Trophoblast cell (in vitro differentiated cells and primary cell): ENCODE measurements at regions not wholly inside any gene's neighbourhood (a gene's known extent, or its start where the extent isn't known, plus 50 kb on each side); places are given as distances from the start of the nearest gene placed in this dataset.

Experiments
- DNase-seq, 2 donors: peaks; one replicate each; pipeline ENCODE4 v3.0.0-alpha.2; 2016
- H2AFZ ChIP-seq: 2 replicates; pipeline ENCODE4 v1.6.1; 2013; ENCODE audit warnings: low read length, moderate library complexity, mild to moderate bottlenecking; ENCODE audit not compliant: insufficient read depth, poor library complexity
- H2AK5ac ChIP-seq: 2 replicates; pipeline ENCODE4 v1.6.1; 2013; ENCODE audit warnings: mild to moderate bottlenecking, low read length
- H2BK120ac ChIP-seq: 2 replicates; pipeline ENCODE4 v1.6.1; 2013; ENCODE audit warnings: low read length, mild to moderate bottlenecking, moderate library complexity; ENCODE audit not compliant: insufficient read depth, poor library complexity
- H2BK12ac ChIP-seq: 2 replicates; pipeline ENCODE4 v1.6.1; 2013; ENCODE audit warnings: mild to moderate bottlenecking, low read length, moderate library complexity
- H2BK5ac ChIP-seq: 2 replicates; pipeline ENCODE4 v1.6.1; 2013; ENCODE audit warnings: low read length, low read depth, moderate library complexity, mild to moderate bottlenecking; ENCODE audit not compliant: poor library complexity
- H3K14ac ChIP-seq: 2 replicates; pipeline ENCODE4 v1.6.1; 2013; ENCODE audit warnings: mild to moderate bottlenecking, low read length
- H3K18ac ChIP-seq: 2 replicates; pipeline ENCODE4 v1.6.1; 2013; ENCODE audit warnings: mild to moderate bottlenecking, low read length
- H3K23ac ChIP-seq: 2 replicates; pipeline ENCODE4 v1.6.1; 2013; ENCODE audit warnings: low read length
- H3K27ac ChIP-seq: 2 replicates; pipeline ENCODE4 v1.5.1; 2013; ENCODE audit warnings: low read depth, mild to moderate bottlenecking, inconsistent platforms, low read length, moderate library complexity
- H3K27me3 ChIP-seq: 2 replicates; pipeline ENCODE4 v1.6.1; 2013; ENCODE audit warnings: inconsistent platforms, mild to moderate bottlenecking, low read length, moderate library complexity; ENCODE audit not compliant: insufficient read depth
- H3K36me3 ChIP-seq, 2 experiments: 1 replicate in 1 of 2; 2 replicates in 1 of 2; pipeline ENCODE4 v1.6.1; 2013; ENCODE audit warnings: low read length in 2 of 2, mild to moderate bottlenecking in 2 of 2, moderate library complexity in 1 of 2; ENCODE audit not compliant: insufficient read depth in 2 of 2, control insufficient read depth in 1 of 2
- H3K4ac ChIP-seq: 2 replicates; pipeline ENCODE4 v1.6.1; 2013; ENCODE audit warnings: low read depth, mild to moderate bottlenecking, low read length, moderate library complexity
- H3K4me1 ChIP-seq, 2 experiments: 1 replicate in 1 of 2; 2 replicates in 1 of 2; pipeline ENCODE4 v1.6.1; 2013; ENCODE audit warnings: low read length in 2 of 2, mild to moderate bottlenecking in 2 of 2, moderate library complexity in 1 of 2; ENCODE audit not compliant: insufficient read depth in 2 of 2, control insufficient read depth in 1 of 2
- H3K4me2 ChIP-seq: 2 replicates; pipeline ENCODE4 v1.6.1; 2013; ENCODE audit warnings: inconsistent platforms, mild to moderate bottlenecking, low read length, moderate library complexity
- H3K4me3 ChIP-seq: 2 replicates; pipeline ENCODE4 v1.5.1; 2013; ENCODE audit warnings: mild to moderate bottlenecking, low read depth, low read length, inconsistent platforms
- H3K79me1 ChIP-seq: one replicate; pipeline ENCODE4 v1.6.1; 2013; ENCODE audit warnings: low read length
- H3K79me2 ChIP-seq: 2 replicates; pipeline ENCODE4 v1.6.1; 2013; ENCODE audit warnings: low read length, mild to moderate bottlenecking; ENCODE audit not compliant: control insufficient read depth, insufficient read depth, poor library complexity
- H3K9ac ChIP-seq: 2 replicates; pipeline ENCODE4 v1.6.1; 2013; ENCODE audit warnings: mild to moderate bottlenecking, low read length
- H3K9me3 ChIP-seq: 2 replicates; pipeline ENCODE4 v1.6.1; 2013; ENCODE audit warnings: low read depth, mild to moderate bottlenecking, control low read depth, inconsistent platforms, low read length; ENCODE audit not compliant: insufficient read depth
- H4K12ac ChIP-seq: 2 replicates; pipeline ENCODE4 v1.6.1; 2013; ENCODE audit warnings: low read depth, mild to moderate bottlenecking, low read length, moderate library complexity
- H4K8ac ChIP-seq: 2 replicates; pipeline ENCODE4 v1.6.1; 2013; ENCODE audit warnings: low read depth, mild to moderate bottlenecking, low read length, moderate library complexity
- H4K91ac ChIP-seq: one replicate; pipeline ENCODE4 v1.6.1; 2013; ENCODE audit warnings: low read depth, mild to moderate bottlenecking, low read length, moderate library complexity
- WGBS: extraction: QIAGEN DNeasy Blood & Tissue Kit; methylation state at CpG from one replicate; pipeline ENCODE4 v1.1.7; 2013; ENCODE audit warnings: missing lambda C conversion rate; ENCODE audit not compliant: insufficient read length, insufficient coverage; ENCODE audit errors: extremely low coverage; 5-methylcytosine and 5-hydroxymethylcytosine counted together

- no peaks in the 10 kb centered on the region for H3K27me3 ChIP-seq
- no CpG with 5 or more reads among the region's 3 CpGs for WGBS
Measured at GRCh38 chr3:161649900-161650484, 153.4 kb downstream of the OTOL1 start.

GRCh38 chr3:161657786-161658185, 161.2 kb downstream of the OTOL1 start:
- Histone ChIP-seq H2BK5ac (no peak overlapping the region), H3K79me1 (no peaks in the 10 kb centered on the region), H3K14ac (no peak overlapping the region), H3K4me2 (no peak overlapping the region), H3K79me2 (no peaks in the 10 kb centered on the region), H3K9ac (no peak overlapping the region), H3K27me3 (no peaks in the 10 kb centered on the region), H3K9me3 (no peaks in the 10 kb centered on the region), H4K8ac (no peak overlapping the region), H3K23ac (no peak overlapping the region), H3K4me1 (no peaks in the 10 kb centered on the region), H2BK120ac (no peak overlapping the region), H4K91ac (no peak overlapping the region), H4K12ac (no peak overlapping the region), H2AFZ (no peak overlapping the region), H3K27ac (no peak overlapping the region), H2AK5ac (no peak overlapping the region), H2BK12ac (no peak overlapping the region), H3K18ac (no peak overlapping the region), H3K4ac (no peak overlapping the region), H3K36me3 (no peaks in the 10 kb centered on the region), H3K4me3 (no peak overlapping the region)
- DNase-seq, result no peak
- no CpG with 5 or more reads among the region's 1 CpG for WGBS

More at GRCh38 chr3:161649900-161650484, 153.4 kb downstream of the OTOL1 start:
- Histone ChIP-seq H3K4me1 (peaks cover 0 to 1% of the 10 kb centered on the region in 2 experiments), H3K4me2 (no peak overlapping the region), H4K12ac (no peak overlapping the region), H3K14ac (no peak overlapping the region), H2BK120ac (no peak overlapping the region), H3K79me2 (no peaks in the 10 kb centered on the region), H2AFZ (no peak overlapping the region), H4K91ac (no peak overlapping the region), H2AK5ac (no peak overlapping the region), H3K4me3 (no peak overlapping the region), H3K18ac (no peak overlapping the region), H3K9me3 (no peaks in the 10 kb centered on the region), H2BK12ac (no peak overlapping the region), H3K27ac (no peak overlapping the region), H3K23ac (no peak overlapping the region), H2BK5ac (no peak overlapping the region), H3K9ac (no peak overlapping the region), H4K8ac (no peak overlapping the region), H3K79me1 (no peaks in the 10 kb centered on the region), H3K4ac (no peak overlapping the region), H3K36me3 (no peaks in the 10 kb centered on the region)
- no peak for DNase-seq

DNA sequence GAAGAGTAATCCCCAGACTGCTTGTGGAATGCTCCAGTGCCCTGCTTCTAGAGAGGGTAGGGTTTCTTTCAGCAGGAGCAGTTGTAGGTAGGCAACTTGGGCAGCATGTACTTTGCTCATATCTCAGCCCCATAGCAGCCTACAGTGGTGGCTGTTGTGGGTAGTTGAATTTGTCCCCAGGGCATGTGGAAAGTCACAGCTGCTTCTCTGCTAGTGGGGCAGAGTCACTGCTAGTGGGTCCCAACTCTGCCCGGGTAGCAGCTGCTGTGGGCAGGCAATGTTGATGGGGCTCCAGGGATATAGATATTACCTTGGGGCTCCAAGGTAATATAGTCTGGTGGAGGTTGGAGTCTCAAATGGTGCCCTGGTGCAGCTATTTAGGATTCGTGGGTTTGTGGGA, 174.5 kb downstream of the OTOL1 start:
- Histone ChIP-seq H3K9me3 (no peaks in the 10 kb centered on the region), H3K23ac (no peak overlapping the region), H4K12ac (no peak overlapping the region), H3K79me2 (no peaks in the 10 kb centered on the region), H3K27me3 (no peaks in the 10 kb centered on the region), H3K4me3 (no peak overlapping the region), H2BK120ac (no peak overlapping the region), H2AFZ (no peak overlapping the region), H3K4ac (no peak overlapping the region), H4K8ac (no peak overlapping the region), H3K4me2 (no peak overlapping the region), H3K18ac (no peak overlapping the region), H2BK12ac (no peak overlapping the region), H3K79me1 (no peaks in the 10 kb centered on the region), H3K14ac (no peak overlapping the region), H3K27ac (no peak overlapping the region), H3K9ac (no peak overlapping the region), H3K36me3 (no peaks in the 10 kb centered on the region), H4K91ac (no peak overlapping the region), H2BK5ac (no peak overlapping the region), H2AK5ac (no peak overlapping the region), H3K4me1 (no peaks in the 10 kb centered on the region)
- no peak for DNase-seq
- WGBS, result no CpG with 5 or more reads among the region's 2 CpGs

GRCh38 chr3:161672478-161672877, 175.9 kb downstream of the OTOL1 start:
- Histone ChIP-seq H2AK5ac (no peak overlapping the region), H2BK120ac (no peak overlapping the region), H3K14ac (no peak overlapping the region), H3K18ac (no peak overlapping the region), H3K27me3 (no peaks in the 10 kb centered on the region), H4K12ac (no peak overlapping the region), H2BK12ac (no peak overlapping the region), H3K79me1 (no peaks in the 10 kb centered on the region), H3K23ac (no peak overlapping the region), H3K79me2 (no peaks in the 10 kb centered on the region), H3K4ac (no peak overlapping the region), H3K4me1 (no peaks in the 10 kb centered on the region), H2AFZ (no peak overlapping the region), H3K4me2 (no peak overlapping the region), H2BK5ac (no peak overlapping the region), H3K36me3 (no peaks in the 10 kb centered on the region), H3K27ac (no peak overlapping the region), H4K8ac (no peak overlapping the region), H4K91ac (no peak overlapping the region), H3K9ac (no peak overlapping the region), H3K4me3 (no peak overlapping the region), H3K9me3 (no peaks in the 10 kb centered on the region)
- WGBS, result no CpG with 5 or more reads among the region's 4 CpGs
- DNase-seq, result no peak
